ENCODE measurements at regions not wholly inside any gene's neighbourhood (a gene's known extent, or its start where the extent isn't known, plus 50 kb on each side); places are given as distances from the start of the nearest gene placed in this dataset.

- TF ChIP-seq YY1 (IDR thresholded peaks at IDR 0.05; ENCODE audit: low read depth) = no peak
- TF ChIP-seq EP300 (IDR thresholded peaks at IDR 0.05; ENCODE audit: borderline replicate concordance) = no peak
- no peak for TF ChIP-seq NFIC (IDR thresholded peaks at IDR 0.05)
- no peak for TF ChIP-seq TEAD4 (IDR thresholded peaks at IDR 0.05)
- TF ChIP-seq CEBPB (IDR thresholded peaks at IDR 0.05) = no peak
- TF ChIP-seq REST (IDR thresholded peaks at IDR 0.05; ENCODE audit: low read depth) = no peak
- no peak for TF ChIP-seq TCF12 (IDR thresholded peaks at IDR 0.05; ENCODE audit: low read depth)
- no peak for TF ChIP-seq ZBTB7A (IDR thresholded peaks at IDR 0.05; ENCODE audit: low read depth)
- TF ChIP-seq FOXM1 (IDR thresholded peaks at IDR 0.05; ENCODE audit: borderline replicate concordance, low read depth) = no peak
- TF ChIP-seq EGR1 (IDR thresholded peaks at IDR 0.05) = no peak
Measured at GRCh38 chr7:133132906-133133305, 51.0 kb upstream of the CHCHD3 start.

GRCh38 chr7:133134810-133135209 lies 52.9 kb upstream of the CHCHD3 start:
- TF ChIP-seq USF1 (IDR thresholded peaks at IDR 0.05) (no peak), YY1 (IDR thresholded peaks at IDR 0.05; ENCODE audit: low read depth) (no peak), EP300 (IDR thresholded peaks at IDR 0.05; ENCODE audit: borderline replicate concordance) (no peak), CEBPB (IDR thresholded peaks at IDR 0.05) (no peak), ZBTB7A (IDR thresholded peaks at IDR 0.05; ENCODE audit: low read depth) (no peak), TCF12 (IDR thresholded peaks at IDR 0.05; ENCODE audit: low read depth) (no peak), NFIC (IDR thresholded peaks at IDR 0.05) (no peak), RAD21 (IDR thresholded peaks at IDR 0.05; ENCODE audit: low read depth) (no peak), TEAD4 (IDR thresholded peaks at IDR 0.05) (no peak), FOXM1 (IDR thresholded peaks at IDR 0.05; ENCODE audit: borderline replicate concordance, low read depth) (no peak), EGR1 (IDR thresholded peaks at IDR 0.05) (no peak), TAF1 (IDR thresholded peaks at IDR 0.05; ENCODE audit: low read depth) (no peak), REST (IDR thresholded peaks at IDR 0.05; ENCODE audit: low read depth) (no peak), CREB1 (IDR thresholded peaks at IDR 0.05; ENCODE audit: low read depth) (no peak)
- TF ChIP-seq, protein P1, sequence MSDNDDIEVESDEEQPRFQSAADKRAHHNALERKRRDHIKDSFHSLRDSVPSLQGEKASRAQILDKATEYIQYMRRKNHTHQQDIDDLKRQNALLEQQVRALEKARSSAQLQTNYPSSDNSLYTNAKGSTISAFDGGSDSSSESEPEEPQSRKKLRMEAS (IDR thresholded peaks at IDR 0.05) = no peak

DNA sequence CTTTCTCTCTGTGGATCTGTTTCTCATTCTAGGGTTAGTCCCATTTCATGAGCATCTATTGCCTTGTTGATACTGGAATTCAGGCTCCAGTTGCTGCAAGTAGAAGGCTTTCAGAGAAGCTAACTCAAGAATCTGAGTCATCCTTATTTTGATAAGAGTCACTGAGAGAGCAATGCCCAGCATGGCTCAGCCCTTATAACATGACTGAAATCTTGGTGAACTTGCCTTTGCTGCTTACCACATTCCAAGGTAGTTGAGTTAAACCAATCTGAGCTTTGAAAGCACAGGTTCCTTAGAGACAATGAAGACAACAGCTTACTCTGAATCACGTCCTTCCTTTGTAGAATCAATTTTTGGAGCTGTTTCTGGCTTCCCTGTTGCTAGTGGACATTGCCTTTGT lies 53.6 kb upstream of the CHCHD3 start:
- TF ChIP-seq TEAD4 (IDR thresholded peaks at IDR 0.05) = no peak
- TF ChIP-seq CEBPB (IDR thresholded peaks at IDR 0.05) = no peak
- TF ChIP-seq, protein P1 (IDR thresholded peaks at IDR 0.05) = no peak
- TF ChIP-seq RAD21 (IDR thresholded peaks at IDR 0.05; ENCODE audit: low read depth) = no peak
- no peak for TF ChIP-seq CREB1 (IDR thresholded peaks at IDR 0.05; ENCODE audit: low read depth)
- no peak for TF ChIP-seq TCF12 (IDR thresholded peaks at IDR 0.05; ENCODE audit: low read depth)
- no peak for TF ChIP-seq NFIC (IDR thresholded peaks at IDR 0.05)
- TF ChIP-seq USF1 (IDR thresholded peaks at IDR 0.05) = no peak
- TF ChIP-seq EP300 (IDR thresholded peaks at IDR 0.05; ENCODE audit: borderline replicate concordance) = no peak
- TF ChIP-seq FOXM1 (IDR thresholded peaks at IDR 0.05; ENCODE audit: borderline replicate concordance, low read depth) = no peak
- no peak for TF ChIP-seq REST (IDR thresholded peaks at IDR 0.05; ENCODE audit: low read depth)

DNA sequence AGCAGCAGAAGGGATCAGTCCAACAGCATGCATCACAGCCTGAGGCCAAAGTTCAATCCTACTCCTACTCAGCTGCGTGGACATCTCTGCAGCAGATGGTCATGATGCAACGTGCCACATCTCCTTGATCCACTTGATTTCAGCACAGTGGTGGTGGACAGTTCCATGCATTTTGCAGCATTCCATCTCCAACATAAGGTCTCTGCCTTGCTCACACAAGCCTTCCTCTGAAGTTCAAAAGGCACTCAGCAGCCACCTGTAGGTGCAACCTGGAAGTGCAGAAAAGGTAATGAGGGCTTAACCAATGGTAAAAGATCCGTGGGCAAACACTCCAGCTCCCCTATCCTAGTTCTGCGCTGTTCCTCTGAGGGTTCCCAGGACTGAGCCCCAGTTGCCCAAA lies 57.5 kb upstream of the CHCHD3 start:
- peak; percentile 69 for TF ChIP-seq RAD21 (IDR thresholded peaks at IDR 0.05; ENCODE audit: low read depth)
- TF ChIP-seq CEBPB (IDR thresholded peaks at IDR 0.05) = 0 out of 2 replicates have a peak, but pooled peaks have one; percentile 1
- no peak for TF ChIP-seq EP300 (IDR thresholded peaks at IDR 0.05; ENCODE audit: borderline replicate concordance)
- TF ChIP-seq TEAD4 (IDR thresholded peaks at IDR 0.05) = peak; percentile 65
- peak; percentile 90 for TF ChIP-seq REST (IDR thresholded peaks at IDR 0.05; ENCODE audit: low read depth)

All from Ishikawa (cell line).